ENCODE measurements at regions not wholly inside any gene's neighbourhood (a gene's known extent, or its start where the extent isn't known, plus 50 kb on each side); places are given as distances from the start of the nearest gene placed in this dataset.

GRCh38 chr4:45527160-45527559 is 596.7 kb downstream of the GABRG1 start:
- no peak overlapping the region for H3K4me3 ChIP-seq (ENCODE audit: low read length)

GRCh38 chr4:45518832-45519231 is 605.0 kb downstream of the GABRG1 start:
- Histone ChIP-seq H3K9me3 (ENCODE audit: low read length) (no peaks in the 10 kb centered on the region), H3F3A (ENCODE audit: insufficient read depth, low read length, poor library complexity, severe bottlenecking) (no peaks in the 10 kb centered on the region), H3K27ac (ENCODE audit: low read length) (no peak overlapping the region), H3K4me3 (ENCODE audit: low read length) (no peak overlapping the region), H3K9ac (ENCODE audit: low read length) (no peak overlapping the region), H3K27me3 (ENCODE audit: insufficient read depth, low read depth, low read length) (no peaks in the 10 kb centered on the region), H3K36me3 (ENCODE audit: insufficient read depth, low read length) (no peaks in the 10 kb centered on the region), H3K79me2 (replicated peaks; ENCODE audit: insufficient read depth, low read length) (no peaks in the 10 kb centered on the region), H3K4me2 (ENCODE audit: low read length) (no peak overlapping the region), H3K9me2 (ENCODE audit: insufficient read depth, low read length) (no peaks in the 10 kb centered on the region), H4K20me1 (ENCODE audit: insufficient read depth) (no peaks in the 10 kb centered on the region), H2AFZ (ENCODE audit: low read depth, low read length) (no peak overlapping the region)
- TF ChIP-seq MXI1 (conservative IDR thresholded peaks at IDR 0.05; ENCODE audit: poor library complexity, severe bottlenecking) (no peak), CTCF (IDR thresholded peaks at IDR 0.05; ENCODE audit: poor library complexity, severe bottlenecking) (no peak), EP300 (conservative IDR thresholded peaks at IDR 0.05; ENCODE audit: poor library complexity, severe bottlenecking) (no peak), REST (IDR thresholded peaks at IDR 0.05; ENCODE audit: borderline replicate concordance) (no peak), RAD21 (conservative IDR thresholded peaks at IDR 0.05) (no peak)

More at GRCh38 chr4:45527160-45527559, 596.7 kb downstream of the GABRG1 start:
- H3K27ac ChIP-seq (ENCODE audit: low read length), result no peak overlapping the region
- H4K20me1 ChIP-seq (ENCODE audit: insufficient read depth), result no peaks in the 10 kb centered on the region
- no peak overlapping the region for H2AFZ ChIP-seq (ENCODE audit: low read depth, low read length)
- H3K4me2 ChIP-seq (ENCODE audit: low read length), result no peak overlapping the region
- no peaks in the 10 kb centered on the region for H3K9me3 ChIP-seq (ENCODE audit: low read length)
- H3K27me3 ChIP-seq (ENCODE audit: insufficient read depth, low read depth, low read length), result no peaks in the 10 kb centered on the region
- H3F3A ChIP-seq (ENCODE audit: insufficient read depth, low read length, poor library complexity, severe bottlenecking), result no peaks in the 10 kb centered on the region
- no peak overlapping the region for H3K9ac ChIP-seq (ENCODE audit: low read length)
- no peaks in the 10 kb centered on the region for H3K79me2 ChIP-seq (replicated peaks; ENCODE audit: insufficient read depth, low read length)
- no peaks in the 10 kb centered on the region for H3K9me2 ChIP-seq (ENCODE audit: insufficient read depth, low read length)
- no peak for TF ChIP-seq MXI1 (conservative IDR thresholded peaks at IDR 0.05; ENCODE audit: poor library complexity, severe bottlenecking)
- no peak for TF ChIP-seq EP300 (conservative IDR thresholded peaks at IDR 0.05; ENCODE audit: poor library complexity, severe bottlenecking)
- no peak for TF ChIP-seq POLR2AphosphoS5 (IDR thresholded peaks at IDR 0.05)
- no peak for TF ChIP-seq CTCF (IDR thresholded peaks at IDR 0.05; ENCODE audit: poor library complexity, severe bottlenecking)
- TF ChIP-seq SMC3 (conservative IDR thresholded peaks at IDR 0.05; ENCODE audit: poor library complexity), result no peak
- no peak for TF ChIP-seq EZH2 (IDR thresholded peaks at IDR 0.05; ENCODE audit: borderline replicate concordance, insufficient read depth, low read length, poor library complexity, severe bottlenecking)
- TF ChIP-seq RAD21 (conservative IDR thresholded peaks at IDR 0.05), result no peak
- no peak for TF ChIP-seq TAF1 (IDR thresholded peaks at IDR 0.05; ENCODE audit: low read depth)
- TF ChIP-seq REST (IDR thresholded peaks at IDR 0.05; ENCODE audit: borderline replicate concordance), result no peak
- H3K36me3 ChIP-seq (ENCODE audit: insufficient read depth, low read length), result no peaks in the 10 kb centered on the region
